ENCODE measurements at regions not wholly inside any gene's neighbourhood (a gene's known extent, or its start where the extent isn't known, plus 50 kb on each side); places are given as distances from the start of the nearest gene placed in this dataset.

DNA sequence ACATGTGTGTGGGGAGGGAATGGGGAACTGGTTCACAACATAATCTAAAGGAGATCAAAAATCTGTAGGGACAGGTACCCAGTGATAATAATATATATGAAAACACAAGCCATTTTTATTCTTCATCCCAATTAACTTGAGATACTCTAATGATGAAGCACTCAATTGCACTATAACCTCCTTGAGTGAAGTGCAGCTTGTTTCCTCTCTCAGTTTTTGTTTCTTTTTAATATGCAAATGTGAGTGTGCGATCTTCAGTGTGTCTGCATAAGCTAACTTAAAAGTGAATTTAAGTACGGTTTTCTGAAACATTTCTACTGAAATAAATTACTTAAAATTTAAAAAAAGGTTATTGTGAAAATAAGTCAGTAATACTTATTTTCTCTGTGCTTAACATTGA lies 623.5 kb downstream of the CDH11 start:
- TF ChIP-seq CTCF (IDR thresholded peaks at IDR 0.05) = no peak
- no peak for TF ChIP-seq SIN3A (IDR thresholded peaks at IDR 0.05; ENCODE audit: borderline replicate concordance, insufficient read depth, low read depth, low read length)
